IMR-90 (cell line): ENCODE measurements at regions not wholly inside any gene's neighbourhood (a gene's known extent, or its start where the extent isn't known, plus 50 kb on each side); places are given as distances from the start of the nearest gene placed in this dataset.

Source experiments
- ATAC-seq: fragments of 200-7000 bp; cut with Tn5 transposase; 2 replicates; pipeline ENCODE4 v1.9.1; 2020; ENCODE audit warnings: low read depth, mild to moderate bottlenecking, moderate library complexity
- BruUV-seq: library from RNA; stranded (reverse); fragments of 400-500 nt; replicated peaks from 2 replicates; lab custom pipeline; 2021; lab: Mats Ljungman, UMichigan
- CTCF ChIA-PET: fragments of 300-600 bp; formaldehyde crosslinking; extraction: SDS; loops from one replicate; lab custom pipeline; 2021; ENCODE audit warnings: antibody characterized with exemption; lab: Yijun Ruan, JAX
- POLR2A ChIA-PET: fragments of 300-600 bp; sonication (Branson Sonifier 250); formaldehyde crosslinking; loops from one replicate; lab custom pipeline; 2022; ENCODE audit warnings: antibody characterized with exemption; ENCODE audit not compliant: unreplicated experiment; lab: Charles Lee
- DNase-seq: peaks from one replicate; pipeline ENCODE4 v3.0.0; 2013
- H2AFZ ChIP-seq: replicated peaks from 2 replicates; pipeline ENCODE3; 2013; ENCODE audit warnings: low read length, mild to moderate bottlenecking; ENCODE audit not compliant: poor library complexity
- H2AK5ac ChIP-seq: 2 replicates; pipeline ENCODE4 v1.6.1; 2013; ENCODE audit warnings: low read depth, low read length, inconsistent platforms
- H2AK9ac ChIP-seq: replicated peaks from 2 replicates; pipeline ENCODE3; 2013; ENCODE audit warnings: mild to moderate bottlenecking, low read depth, low read length, moderate library complexity; ENCODE audit not compliant: poor library complexity
- H2BK120ac ChIP-seq: 2 replicates; pipeline ENCODE4 v1.6.1; 2013; ENCODE audit warnings: low read depth, low read length, inconsistent platforms
- H2BK15ac ChIP-seq: 3 replicates; pipeline ENCODE4 v1.6.1; 2013; ENCODE audit warnings: low read depth, low read length, inconsistent platforms
- H2BK20ac ChIP-seq: 2 replicates; pipeline ENCODE4 v1.6.1; 2013; ENCODE audit warnings: low read depth, mild to moderate bottlenecking, inconsistent platforms, low read length, moderate library complexity
- H2BK5ac ChIP-seq: 2 replicates; pipeline ENCODE4 v1.6.1; 2013; ENCODE audit warnings: mild to moderate bottlenecking, low read depth, low read length, inconsistent platforms; ENCODE audit not compliant: poor library complexity, severe bottlenecking
- H3K14ac ChIP-seq: replicated peaks from 2 replicates; pipeline ENCODE4 v1.6.1; 2013; ENCODE audit warnings: low read depth, low read length, inconsistent platforms
- H3K18ac ChIP-seq: 2 replicates; pipeline ENCODE4 v1.6.1; 2013; ENCODE audit warnings: low read depth, low read length, control low read depth
- H3K23ac ChIP-seq: 2 replicates; pipeline ENCODE4 v1.6.1; 2013; ENCODE audit warnings: low read depth, low read length, inconsistent platforms
- H3K27ac ChIP-seq: 2 replicates; pipeline ENCODE4 v1.5.1; 2013; ENCODE audit warnings: mild to moderate bottlenecking, control low read depth, low read length; ENCODE audit not compliant: insufficient read depth
- H3K27me3 ChIP-seq: 2 replicates; pipeline ENCODE4 v1.6.1; 2013; ENCODE audit warnings: low read length; ENCODE audit not compliant: control insufficient read depth, insufficient read depth
- H3K36me3 ChIP-seq: 2 replicates; pipeline ENCODE4 v1.6.1; 2013; ENCODE audit warnings: low read length, mixed read lengths; ENCODE audit not compliant: control insufficient read depth, insufficient read depth
- H3K4ac ChIP-seq: 2 replicates; pipeline ENCODE4 v1.6.1; 2013; ENCODE audit warnings: low read depth, low read length, inconsistent platforms
- H3K4me1 ChIP-seq: 2 replicates; pipeline ENCODE4 v1.6.1; 2013; ENCODE audit warnings: low read length, mixed read lengths; ENCODE audit not compliant: control insufficient read depth, insufficient read depth
- H3K4me2 ChIP-seq: 2 replicates; pipeline ENCODE4 v1.6.1; 2013; ENCODE audit warnings: low read depth, mild to moderate bottlenecking, control low read depth, low read length, moderate library complexity
- H3K4me3 ChIP-seq: 2 replicates; pipeline ENCODE4 v1.5.1; 2013; ENCODE audit warnings: low read depth, mild to moderate bottlenecking, control low read depth, low read length, moderate library complexity; ENCODE audit not compliant: insufficient read depth
- H3K56ac ChIP-seq: 2 replicates; pipeline ENCODE4 v1.6.1; 2013; ENCODE audit warnings: low read length, inconsistent platforms; ENCODE audit not compliant: insufficient read depth; ENCODE audit errors: extremely low read depth
- H3K79me1 ChIP-seq, 2 experiments: 2 replicates each; pipeline ENCODE4 v1.6.1; 2013; ENCODE audit warnings: low read length in 2 of 2, inconsistent platforms in 1 of 2, low read depth in 1 of 2
- H3K9ac ChIP-seq: 2 replicates; pipeline ENCODE4 v1.6.1; 2013; ENCODE audit warnings: low read depth, low read length, control low read depth
- H3K9me1 ChIP-seq: 2 replicates; pipeline ENCODE4 v1.6.1; 2013; ENCODE audit warnings: low read length, inconsistent platforms; ENCODE audit not compliant: insufficient read depth
- H3K9me3 ChIP-seq: 2 replicates; pipeline ENCODE4 v1.6.1; 2013; ENCODE audit warnings: low read length; ENCODE audit not compliant: control insufficient read depth, insufficient read depth
- H4K20me1 ChIP-seq: 2 replicates; pipeline ENCODE4 v1.6.1; 2013; ENCODE audit warnings: low read length, inconsistent platforms; ENCODE audit not compliant: insufficient read depth
- H4K5ac ChIP-seq: 2 replicates; pipeline ENCODE4 v1.6.1; 2013; ENCODE audit warnings: mild to moderate bottlenecking, low read depth, low read length, control low read depth
- H4K8ac ChIP-seq, 2 experiments: 2 replicates each; pipeline ENCODE4 v1.6.1; 2013; ENCODE audit warnings: low read depth in 2 of 2, low read length in 2 of 2, control low read depth in 1 of 2, inconsistent platforms in 1 of 2
- H4K91ac ChIP-seq: 2 replicates; pipeline ENCODE4 v1.6.1; 2013; ENCODE audit warnings: low read depth, low read length, inconsistent platforms; ENCODE audit not compliant: insufficient read depth
- BHLHE40 ChIP-seq: fragments of 150-350 bp; IDR thresholded peaks from 2 replicates; pipeline ENCODE4 v1.6.1; 2016; ENCODE audit warnings: mild to moderate bottlenecking, low read depth, low read length
- CEBPB ChIP-seq: IDR thresholded peaks from 2 replicates; pipeline ENCODE4 v1.6.1; 2012; ENCODE audit warnings: low read depth, low read length, improper control_type of control experiment
- CHD1 ChIP-seq: IDR thresholded peaks from 2 replicates; pipeline ENCODE4 v1.6.1; 2012; ENCODE audit warnings: low read depth, low read length, improper control_type of control experiment
- CTCF ChIP-seq: conservative IDR thresholded peaks from 2 replicates; pipeline ENCODE4 v1.5.1; 2012; ENCODE audit warnings: mild to moderate bottlenecking, low read depth, low read length, improper control_type of control experiment
- FOS ChIP-seq: fragments of 150-350 bp; IDR thresholded peaks from 2 replicates; pipeline ENCODE4 v1.6.1; 2016; ENCODE audit warnings: low read depth, low read length
- MAFK ChIP-seq: IDR thresholded peaks from 2 replicates; pipeline ENCODE4 v1.6.1; 2012; ENCODE audit warnings: low read depth, low read length, improper control_type of control experiment
- MAZ ChIP-seq: IDR thresholded peaks from 2 replicates; pipeline ENCODE4 v1.6.1; 2012; ENCODE audit warnings: low read depth, mild to moderate bottlenecking, low read length, improper control_type of control experiment, moderate library complexity, borderline replicate concordance
- MXI1 ChIP-seq: IDR thresholded peaks from 2 replicates; pipeline ENCODE4 v1.6.1; 2012; ENCODE audit warnings: low read depth, mild to moderate bottlenecking, low read length, moderate library complexity, borderline replicate concordance
- NFE2L2 ChIP-seq: fragments of 150-350 bp; IDR thresholded peaks from 2 replicates; pipeline ENCODE4 v1.6.1; 2016; ENCODE audit warnings: low read depth, mild to moderate bottlenecking, low read length
- POLR2A ChIP-seq: IDR thresholded peaks from 2 replicates; pipeline ENCODE4 v1.6.1; 2012; ENCODE audit warnings: mild to moderate bottlenecking, low read depth, low read length
- RAD21 ChIP-seq: IDR thresholded peaks from 2 replicates; pipeline ENCODE4 v1.6.1; 2012; ENCODE audit warnings: low read length, improper control_type of control experiment
- RCOR1 ChIP-seq: IDR thresholded peaks from 2 replicates; pipeline ENCODE4 v1.6.1; 2012; ENCODE audit warnings: mild to moderate bottlenecking, low read length, improper control_type of control experiment; ENCODE audit not compliant: insufficient replicate concordance
- RFX5 ChIP-seq: IDR thresholded peaks from 2 replicates; pipeline ENCODE4 v1.8.0; 2012; ENCODE audit warnings: low read depth, mild to moderate bottlenecking, low read length, moderate library complexity
- SMC3 ChIP-seq: fragments of 150-350 bp; IDR thresholded peaks from 2 replicates; pipeline ENCODE4 v1.6.1; 2016; ENCODE audit warnings: low read depth, mild to moderate bottlenecking, antibody characterized with exemption, low read length, moderate library complexity
- WGBS, 2 experiments: methylation state at CpG; one replicate each; pipeline versions ENCODE4 v1.1.5 to v1.1.7; 2013; ENCODE audit warnings: missing lambda C conversion rate in 2 of 2; ENCODE audit not compliant: insufficient read length in 1 of 2; ENCODE audit errors: extremely low coverage in 2 of 2; 5-methylcytosine and 5-hydroxymethylcytosine counted together
- dilution Hi-C: fragments of 300-500 bp; cut with HindIII; formaldehyde crosslinking; loops from one replicate; pipeline ENCODE4 v1.14.3; 2018; ENCODE audit warnings: low sequenced_read_pairs; ENCODE audit not compliant: unreplicated experiment
- in situ Hi-C: fragments of 300-500 bp; cut with MboI; formaldehyde crosslinking; loops from 3 replicates; pipeline ENCODE4 v1.14.3; 2019; ENCODE audit warnings: low sequenced_read_pairs, inconsistent platforms, mixed read lengths
- intact Hi-C: fragments of 100-400 bp; cut with micrococcal nuclease; formaldehyde crosslinking; loops from 2 replicates; pipeline ENCODE4 v1.10.0; 2022
- TF ChIP-seq, protein P1 (sequence below): fragments of 150-350 bp; IDR thresholded peaks from 2 replicates; pipeline ENCODE4 v1.6.1; 2016; ENCODE audit warnings: low read depth, mild to moderate bottlenecking, low read length, moderate library complexity, borderline replicate concordance
- TF ChIP-seq, protein P2 (sequence below): fragments of 150-350 bp; IDR thresholded peaks from 2 replicates; pipeline ENCODE4 v1.6.1; 2017; ENCODE audit warnings: mild to moderate bottlenecking, antibody characterized with exemption, low read length, low read depth

GRCh38 chr12:111172786-111173185 is 196.1 kb downstream of the PHETA1 start:
- Histone ChIP-seq H3K4me2 (no peak overlapping the region), H3K9me1 (no peaks in the 10 kb centered on the region), H2AK9ac (no peak overlapping the region), H3K27me3 (peaks cover 2% of the 10 kb centered on the region; the same call in 1 of the 2 replicates), H2BK120ac (no peak overlapping the region), H4K5ac (no peak overlapping the region), H2BK20ac (no peak overlapping the region), H3K4ac (no peak overlapping the region), H3K79me1 (no peaks in the 10 kb centered on the region), H3K4me3 (no peak overlapping the region), H3K18ac (no peak overlapping the region), H3K9ac (no peak overlapping the region), H3K23ac (no peak overlapping the region), H2AFZ (no peak overlapping the region), H2AK5ac (no peak overlapping the region), H4K91ac (no peak overlapping the region), H3K9me3 (no peaks in the 10 kb centered on the region), H3K14ac (no peak overlapping the region), H3K56ac (no peak overlapping the region), H3K4me1 (no peaks in the 10 kb centered on the region), H3K36me3 (no peaks in the 10 kb centered on the region), H2BK15ac (no peak overlapping the region), H3K27ac (no peak overlapping the region), H4K8ac (no peak overlapping the region), H2BK5ac (no peak overlapping the region), H4K20me1 (no peaks in the 10 kb centered on the region)
- no peak for ATAC-seq
- no peak for DNase-seq
- TF ChIP-seq CHD1 (no peak), SMC3 (no peak), FOS (no peak), POLR2A (no peak), CTCF (no peak), CEBPB (no peak), BHLHE40 (no peak), MAFK (no peak), MAZ (no peak), RCOR1 (no peak), NFE2L2 (no peak), MXI1 (no peak), RFX5 (no peak), RAD21 (no peak)
- TF ChIP-seq, protein P1, sequence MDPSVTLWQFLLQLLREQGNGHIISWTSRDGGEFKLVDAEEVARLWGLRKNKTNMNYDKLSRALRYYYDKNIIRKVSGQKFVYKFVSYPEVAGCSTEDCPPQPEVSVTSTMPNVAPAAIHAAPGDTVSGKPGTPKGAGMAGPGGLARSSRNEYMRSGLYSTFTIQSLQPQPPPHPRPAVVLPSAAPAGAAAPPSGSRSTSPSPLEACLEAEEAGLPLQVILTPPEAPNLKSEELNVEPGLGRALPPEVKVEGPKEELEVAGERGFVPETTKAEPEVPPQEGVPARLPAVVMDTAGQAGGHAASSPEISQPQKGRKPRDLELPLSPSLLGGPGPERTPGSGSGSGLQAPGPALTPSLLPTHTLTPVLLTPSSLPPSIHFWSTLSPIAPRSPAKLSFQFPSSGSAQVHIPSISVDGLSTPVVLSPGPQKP: no peak
- TF ChIP-seq, protein P2, sequence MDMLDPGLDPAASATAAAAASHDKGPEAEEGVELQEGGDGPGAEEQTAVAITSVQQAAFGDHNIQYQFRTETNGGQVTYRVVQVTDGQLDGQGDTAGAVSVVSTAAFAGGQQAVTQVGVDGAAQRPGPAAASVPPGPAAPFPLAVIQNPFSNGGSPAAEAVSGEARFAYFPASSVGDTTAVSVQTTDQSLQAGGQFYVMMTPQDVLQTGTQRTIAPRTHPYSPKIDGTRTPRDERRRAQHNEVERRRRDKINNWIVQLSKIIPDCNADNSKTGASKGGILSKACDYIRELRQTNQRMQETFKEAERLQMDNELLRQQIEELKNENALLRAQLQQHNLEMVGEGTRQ: no peak
- BruUV-seq: no TSS peak
- WGBS, 2 experiments: 30% methylated on average over 3 of the region's 8 CpGs; no CpG with 5 or more reads in 1 of the 2 experiments
- ChIA-PET POLR2A (no interaction called here), CTCF (no interaction called here)
- intact Hi-C loops: no loop called here
- in situ Hi-C loops: no loop called here
- dilution Hi-C loops: no loop called here
